GM06990 (cell line): ENCODE measurements at regions not wholly inside any gene's neighbourhood (a gene's known extent, or its start where the extent isn't known, plus 50 kb on each side); places are given as distances from the start of the nearest gene placed in this dataset.

Source experiments
- DNase-seq: peaks from one replicate; pipeline ENCODE4 v3.0.0-alpha.2; 2011; ENCODE audit not compliant: insufficient read length; ENCODE audit errors: extremely low read depth
- H3K27me3 ChIP-seq: replicated peaks from 2 replicates; pipeline ENCODE4 v1.6.0; 2011; ENCODE audit warnings: low read length; ENCODE audit not compliant: control insufficient read depth, insufficient read depth
- H3K36me3 ChIP-seq: 2 replicates; pipeline ENCODE4 v1.5.1; 2011; ENCODE audit warnings: low read length; ENCODE audit not compliant: control insufficient read depth, insufficient read depth
- H3K4me3 ChIP-seq: replicated peaks from 2 replicates; pipeline ENCODE4 v1.5.1; 2011; ENCODE audit warnings: low read depth, mild to moderate bottlenecking, control low read depth, low read length
- CTCF ChIP-seq: IDR thresholded peaks from 2 replicates; pipeline ENCODE4 v1.5.1; 2011; ENCODE audit warnings: low read length, control low read depth, mild to moderate bottlenecking, inconsistent platforms; ENCODE audit not compliant: insufficient read depth, poor library complexity, severe bottlenecking

- TF ChIP-seq CTCF, result no peak
- H3K4me3 ChIP-seq, result no peak overlapping the region
- H3K27me3 ChIP-seq, result no peaks in the 10 kb centered on the region
- no peak for DNase-seq
- H3K36me3 ChIP-seq, result no peaks in the 10 kb centered on the region
Observed at GRCh38 chrX:79300856-79301255, 66.3 kb downstream of the ITM2A start.

GRCh38 chrX:79290596-79290995, 76.5 kb downstream of the ITM2A start:
- TF ChIP-seq CTCF, result no peak
- no peaks in the 10 kb centered on the region for H3K27me3 ChIP-seq
- H3K36me3 ChIP-seq, result no peaks in the 10 kb centered on the region
- DNase-seq, result no peak
- no peak overlapping the region for H3K4me3 ChIP-seq

GRCh38 chrX:79288733-79289132, 78.4 kb downstream of the ITM2A start:
- TF ChIP-seq CTCF, result no peak

GRCh38 chrX:79287724-79288123, 79.4 kb downstream of the ITM2A start:
- no peaks in the 10 kb centered on the region for H3K27me3 ChIP-seq
- no peaks in the 10 kb centered on the region for H3K36me3 ChIP-seq
- TF ChIP-seq CTCF, result no peak
- no peak for DNase-seq
- H3K4me3 ChIP-seq, result no peak overlapping the region

More at GRCh38 chrX:79288733-79289132, 78.4 kb downstream of the ITM2A start:
- no peak for DNase-seq
- no peaks in the 10 kb centered on the region for H3K27me3 ChIP-seq
- no peak overlapping the region for H3K4me3 ChIP-seq
- H3K36me3 ChIP-seq, result no peaks in the 10 kb centered on the region

- Histone ChIP-seq H3K4me3 (no peak overlapping the region), H3K36me3 (no peaks in the 10 kb centered on the region), H3K27me3 (no peaks in the 10 kb centered on the region)
- no peak for TF ChIP-seq CTCF
- no peak for DNase-seq
Observed at GRCh38 chrX:79281775-79282174, 85.4 kb downstream of the ITM2A start.

- no peak overlapping the region for H3K4me3 ChIP-seq
- peak; percentile 53 for DNase-seq
- no peaks in the 10 kb centered on the region for H3K36me3 ChIP-seq
- TF ChIP-seq CTCF, result peak; percentile 82
- no peaks in the 10 kb centered on the region for H3K27me3 ChIP-seq
Observed at GRCh38 chrX:79270401-79270800, 96.7 kb downstream of the ITM2A start.
